ENCODE measurements at regions not wholly inside any gene's neighbourhood (a gene's known extent, or its start where the extent isn't known, plus 50 kb on each side); places are given as distances from the start of the nearest gene placed in this dataset.

GRCh38 chr3:33919312-33920120 is 121.1 kb downstream of the PDCD6IP start:
- no peak for DNase-seq (ENCODE audit: low read depth in 1 of 2, low spot score in 1 of 2)
- TF ChIP-seq, protein P1, sequence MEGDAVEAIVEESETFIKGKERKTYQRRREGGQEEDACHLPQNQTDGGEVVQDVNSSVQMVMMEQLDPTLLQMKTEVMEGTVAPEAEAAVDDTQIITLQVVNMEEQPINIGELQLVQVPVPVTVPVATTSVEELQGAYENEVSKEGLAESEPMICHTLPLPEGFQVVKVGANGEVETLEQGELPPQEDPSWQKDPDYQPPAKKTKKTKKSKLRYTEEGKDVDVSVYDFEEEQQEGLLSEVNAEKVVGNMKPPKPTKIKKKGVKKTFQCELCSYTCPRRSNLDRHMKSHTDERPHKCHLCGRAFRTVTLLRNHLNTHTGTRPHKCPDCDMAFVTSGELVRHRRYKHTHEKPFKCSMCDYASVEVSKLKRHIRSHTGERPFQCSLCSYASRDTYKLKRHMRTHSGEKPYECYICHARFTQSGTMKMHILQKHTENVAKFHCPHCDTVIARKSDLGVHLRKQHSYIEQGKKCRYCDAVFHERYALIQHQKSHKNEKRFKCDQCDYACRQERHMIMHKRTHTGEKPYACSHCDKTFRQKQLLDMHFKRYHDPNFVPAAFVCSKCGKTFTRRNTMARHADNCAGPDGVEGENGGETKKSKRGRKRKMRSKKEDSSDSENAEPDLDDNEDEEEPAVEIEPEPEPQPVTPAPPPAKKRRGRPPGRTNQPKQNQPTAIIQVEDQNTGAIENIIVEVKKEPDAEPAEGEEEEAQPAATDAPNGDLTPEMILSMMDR (IDR thresholded peaks at IDR 0.05; ENCODE audit: low read depth, low read length) = no peak

DNA sequence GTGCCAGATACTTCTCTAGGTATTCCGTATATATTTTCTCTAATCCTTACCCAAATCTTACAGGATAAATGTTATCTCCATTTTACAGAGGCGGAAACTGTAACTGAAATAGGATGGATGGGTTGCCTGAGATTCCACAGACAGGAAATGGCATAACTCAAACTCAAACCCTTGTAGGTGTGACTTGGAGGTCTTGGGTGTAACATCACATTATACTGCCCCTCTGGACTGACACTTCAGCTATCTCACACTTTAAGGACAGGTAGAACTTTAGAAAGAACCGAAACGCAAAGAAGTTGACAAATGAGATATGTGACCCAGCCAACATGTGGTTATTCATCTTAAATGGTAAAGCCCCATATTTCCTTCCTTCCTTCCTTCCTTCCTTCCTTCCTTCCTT is 122.1 kb downstream of the PDCD6IP start:
- Histone ChIP-seq H3K4me1 (ENCODE audit: low read depth) (peaks cover 6% of the 10 kb centered on the region), H3K4me3 (no peak overlapping the region), H3K27ac (no peak overlapping the region), H3K36me3 (no peaks in the 10 kb centered on the region), H3K27me3 (no peaks in the 10 kb centered on the region), H3K9me3 (ENCODE audit: low read depth) (no peaks in the 10 kb centered on the region)
- TF ChIP-seq, protein P1 (IDR thresholded peaks at IDR 0.05; ENCODE audit: low read depth, low read length) = no peak
- no peak for DNase-seq (ENCODE audit: low read depth in 1 of 2, low spot score in 1 of 2)

More at GRCh38 chr3:33919312-33920120, 121.1 kb downstream of the PDCD6IP start:
- no peaks in the 10 kb centered on the region for H3K9me3 ChIP-seq (ENCODE audit: low read depth)
- peaks cover 15% of the 10 kb centered on the region for H3K4me1 ChIP-seq (ENCODE audit: low read depth)
- no peaks in the 10 kb centered on the region for H3K36me3 ChIP-seq
- H3K27me3 ChIP-seq = no peaks in the 10 kb centered on the region
- no peak overlapping the region for H3K27ac ChIP-seq
- no peak overlapping the region for H3K4me3 ChIP-seq

- no peaks in the 10 kb centered on the region for H3K27me3 ChIP-seq
- no peaks in the 10 kb centered on the region for H3K36me3 ChIP-seq
- H3K4me3 ChIP-seq = no peak overlapping the region
- H3K4me1 ChIP-seq (ENCODE audit: low read depth) = no peaks in the 10 kb centered on the region
- TF ChIP-seq, protein P1 (IDR thresholded peaks at IDR 0.05; ENCODE audit: low read depth, low read length) = no peak
- H3K27ac ChIP-seq = no peak overlapping the region
- DNase-seq (ENCODE audit: low read depth in 1 of 2, low spot score in 1 of 2) = no peak
- no peaks in the 10 kb centered on the region for H3K9me3 ChIP-seq (ENCODE audit: low read depth)
Observed at GRCh38 chr3:33921608-33922007, 123.2 kb downstream of the PDCD6IP start.

- no peaks in the 10 kb centered on the region for H3K4me1 ChIP-seq (ENCODE audit: low read depth)
- TF ChIP-seq, protein P1 (IDR thresholded peaks at IDR 0.05; ENCODE audit: low read depth, low read length) = no peak
Observed at GRCh38 chr3:33926998-33927605, 128.7 kb downstream of the PDCD6IP start.

DNA sequence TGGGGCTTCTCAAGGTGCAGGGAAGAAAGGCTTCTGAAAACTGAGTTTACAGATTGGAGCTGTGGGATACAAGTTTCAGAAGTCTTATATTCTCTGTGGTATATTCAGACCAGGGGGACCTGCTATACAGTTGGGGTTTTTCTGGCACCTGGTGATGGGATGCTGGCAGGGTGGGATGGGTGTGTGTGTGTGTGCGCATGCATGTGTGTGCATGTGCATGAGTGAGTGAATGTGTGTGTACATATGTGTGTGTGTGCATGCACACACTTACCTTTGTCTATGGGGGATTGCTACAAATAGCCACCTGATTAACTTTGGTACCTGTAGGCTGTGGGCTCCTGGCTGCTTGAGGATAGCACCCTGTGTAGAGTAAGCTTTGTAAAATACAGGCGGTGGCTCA is 131.4 kb downstream of the PDCD6IP start:
- no peak for DNase-seq (ENCODE audit: low read depth in 1 of 2, low spot score in 1 of 2)

More at GRCh38 chr3:33926998-33927605, 128.7 kb downstream of the PDCD6IP start:
- Histone ChIP-seq H3K27me3 (no peaks in the 10 kb centered on the region), H3K4me3 (no peak overlapping the region), H3K27ac (no peak overlapping the region), H3K36me3 (no peaks in the 10 kb centered on the region), H3K9me3 (ENCODE audit: low read depth) (no peaks in the 10 kb centered on the region)
- no peak for DNase-seq (ENCODE audit: low read depth in 1 of 2, low spot score in 1 of 2)

More for the DNA sequence above, 131.4 kb downstream of the PDCD6IP start:
- no peak overlapping the region for H3K27ac ChIP-seq
- no peaks in the 10 kb centered on the region for H3K9me3 ChIP-seq (ENCODE audit: low read depth)
- no peaks in the 10 kb centered on the region for H3K36me3 ChIP-seq
- TF ChIP-seq, protein P1 (IDR thresholded peaks at IDR 0.05; ENCODE audit: low read depth, low read length) = no peak
- H3K4me3 ChIP-seq = no peak overlapping the region
- H3K4me1 ChIP-seq (ENCODE audit: low read depth) = no peaks in the 10 kb centered on the region
- no peaks in the 10 kb centered on the region for H3K27me3 ChIP-seq

All from cardiac muscle cell (in vitro differentiated cells and primary cell).